HG02870 (cell line): ENCODE measurements at regions not wholly inside any gene's neighbourhood (a gene's known extent, or its start where the extent isn't known, plus 50 kb on each side); places are given as distances from the start of the nearest gene placed in this dataset.

Experiments
- ATAC-seq: cut with Tn5 transposase; IDR thresholded peaks from one replicate; pipeline ENCODE4 v1.9.1; 2021; ENCODE audit warnings: mild to moderate bottlenecking, moderate library complexity; ENCODE audit not compliant: unreplicated experiment

GRCh38 chr2:81583311-81584108 is 1279.0 kb upstream of the LRRTM1 start:
- ATAC-seq, result no peak

GRCh38 chr2:81576713-81577112 is 1272.2 kb upstream of the LRRTM1 start:
- ATAC-seq, result no peak

- no peak for ATAC-seq
Measured at GRCh38 chr2:81551040-81551634, 1246.6 kb upstream of the LRRTM1 start.

GRCh38 chr2:81550277-81550676 is 1245.7 kb upstream of the LRRTM1 start:
- ATAC-seq, result no peak

- ATAC-seq, result no peak
Measured at GRCh38 chr2:81549646-81550045, 1245.1 kb upstream of the LRRTM1 start.

- ATAC-seq, result no peak
Measured at GRCh38 chr2:81545626-81546025, 1241.1 kb upstream of the LRRTM1 start.

GRCh38 chr2:81542119-81542518 is 1237.6 kb upstream of the LRRTM1 start:
- ATAC-seq, result no peak

GRCh38 chr2:81529944-81530343 is 1225.4 kb upstream of the LRRTM1 start:
- no peak for ATAC-seq

GRCh38 chr2:81528852-81529480 is 1224.4 kb upstream of the LRRTM1 start:
- no peak for ATAC-seq

GRCh38 chr2:81523344-81523743 is 1218.8 kb upstream of the LRRTM1 start:
- ATAC-seq, result no peak

GRCh38 chr2:81513328-81513727 is 1208.8 kb upstream of the LRRTM1 start:
- ATAC-seq, result no peak

- no peak for ATAC-seq
Measured at GRCh38 chr2:81505586-81505985, 1201.0 kb upstream of the LRRTM1 start.

GRCh38 chr2:81495556-81495955 is 1191.0 kb upstream of the LRRTM1 start:
- no peak for ATAC-seq

GRCh38 chr2:81483254-81483653 is 1178.7 kb upstream of the LRRTM1 start:
- no peak for ATAC-seq

- ATAC-seq, result no peak
Measured at GRCh38 chr2:81481994-81482368, 1177.4 kb upstream of the LRRTM1 start.

- ATAC-seq, result no peak
Measured at GRCh38 chr2:81481242-81481993, 1176.9 kb upstream of the LRRTM1 start.

GRCh38 chr2:81467096-81467495 is 1162.5 kb upstream of the LRRTM1 start:
- no peak for ATAC-seq

- no peak for ATAC-seq
Measured at GRCh38 chr2:81462420-81462819, 1157.9 kb upstream of the LRRTM1 start.

- no peak for ATAC-seq
Measured at GRCh38 chr2:81445176-81445575, 1140.6 kb upstream of the LRRTM1 start.

GRCh38 chr2:81437456-81438000 is 1133.0 kb upstream of the LRRTM1 start:
- no peak for ATAC-seq

GRCh38 chr2:81436256-81436655 is 1131.7 kb upstream of the LRRTM1 start:
- ATAC-seq, result no peak
